Prostate gland (tissue), 2 donors: ENCODE measurements at regions not wholly inside any gene's neighbourhood (a gene's known extent, or its start where the extent isn't known, plus 50 kb on each side); places are given as distances from the start of the nearest gene placed in this dataset.

Experiments used
- CTCF ChIP-seq, 4 experiments: fragments of 200-600 bp in 2 of 4; fragments of 450-650 bp in 2 of 4; sonication (generic) in 2 of 4; IDR thresholded peaks; 1 replicate in 3 of 4; 2 replicates in 1 of 4; pipeline ENCODE4 v1.5.1; 2016 to 2019; ENCODE audit warnings: antibody characterized with exemption in 4 of 4, mild to moderate bottlenecking in 2 of 4, moderate library complexity in 2 of 4
- POLR2A ChIP-seq: fragments of 450-650 bp; IDR thresholded peaks from one replicate; pipeline ENCODE4 v1.6.1; 2016; ENCODE audit warnings: antibody characterized with exemption, mild to moderate bottlenecking
- POLR2AphosphoS5 ChIP-seq: sonication (generic); formaldehyde crosslinking; IDR thresholded peaks from one replicate; pipeline ENCODE4 v1.6.1; 2017; ENCODE audit warnings: antibody characterized with exemption

GRCh38 chr19:30160426-30160825, 211.8 kb upstream of the ZNF536 start:
- TF ChIP-seq CTCF (IDR thresholded peaks at IDR 0.05) (no peak), POLR2AphosphoS5 (no peak), POLR2A (no peak)
